Bone marrow (tissue), 2 donors: ENCODE measurements at regions not wholly inside any gene's neighbourhood (a gene's known extent, or its start where the extent isn't known, plus 50 kb on each side); places are given as distances from the start of the nearest gene placed in this dataset.
"Not testable (repeated sequence)": the region's sequence is repeated elsewhere in the genome, so short reads cannot be mapped to it uniquely, and the experiment has no call there.

Source experiments
- DNase-seq, 2 donors: peaks; one replicate each; lab custom pipeline; 2025; lab: John Stamatoyannopoulos, UW

DNA sequence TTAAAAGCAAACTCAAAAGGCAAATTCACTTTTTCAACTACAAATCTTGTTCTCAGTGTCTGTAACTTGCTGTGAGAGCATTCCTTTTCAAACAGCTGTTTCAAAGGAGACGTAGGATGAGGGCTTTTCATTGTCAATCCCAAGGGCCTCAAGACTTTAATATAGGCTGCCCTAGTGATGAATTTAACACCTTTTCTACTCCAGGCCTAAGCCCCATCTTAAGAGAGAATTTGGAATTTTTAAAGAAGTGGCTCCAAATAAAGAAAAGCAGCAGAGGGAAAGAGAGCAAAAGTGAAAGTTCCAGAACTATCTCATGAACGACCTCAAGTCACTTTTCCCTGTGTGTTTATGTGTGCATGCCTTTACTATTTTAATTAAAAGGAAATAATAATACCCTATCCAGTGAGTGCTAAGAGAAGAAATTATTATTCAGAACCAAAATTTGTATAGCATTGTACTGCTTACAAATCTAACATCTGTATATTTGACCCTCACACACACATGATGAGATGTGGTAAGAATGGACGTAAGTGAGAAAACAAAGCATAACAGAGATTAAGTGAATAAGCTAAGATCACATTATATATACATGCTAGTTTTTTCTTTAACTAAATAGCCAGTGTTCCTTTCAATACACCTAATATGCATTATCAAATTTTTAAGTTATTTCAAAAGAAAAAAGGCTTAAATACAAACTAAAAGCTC, 196.4 kb downstream of the VGLL3 start:
- no peak for DNase-seq

DNA sequence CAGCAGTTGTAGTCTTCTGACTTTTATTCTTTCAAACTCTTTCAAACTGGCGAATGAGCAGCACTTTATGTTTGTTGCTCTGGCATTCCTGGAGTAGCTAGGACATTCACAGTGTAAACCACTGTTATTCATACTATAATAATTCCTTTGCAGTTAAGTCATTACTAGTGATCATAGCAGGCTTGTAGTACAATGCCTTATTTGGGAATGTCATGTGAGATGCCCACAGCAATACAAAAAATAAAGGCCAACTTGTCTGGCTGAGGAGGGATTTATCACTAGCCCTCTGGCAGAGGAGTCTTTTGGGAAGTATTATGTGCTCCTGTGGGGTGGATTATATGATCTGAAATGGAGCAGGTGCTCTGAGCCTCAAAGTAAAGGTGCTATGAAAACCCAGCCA, 197.2 kb downstream of the VGLL3 start:
- no peak for DNase-seq

DNA sequence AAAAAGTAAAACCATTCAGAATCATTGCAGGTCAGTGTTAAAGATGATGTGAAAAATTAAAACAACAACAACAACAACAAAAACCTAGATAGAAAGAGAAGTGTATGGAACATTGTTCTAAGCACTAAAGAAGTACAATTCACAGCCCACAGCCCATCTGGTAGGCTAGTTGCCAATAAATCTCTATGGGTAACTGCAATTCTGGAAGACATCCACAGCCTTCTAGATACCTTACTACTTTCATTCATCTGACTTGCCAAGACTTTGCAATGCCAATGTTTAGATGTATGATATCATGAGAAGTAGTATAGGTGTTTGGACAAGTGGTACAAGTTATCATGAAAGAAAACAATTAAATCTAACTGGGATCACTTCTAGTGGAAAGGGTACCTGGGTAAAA, 198.6 kb downstream of the VGLL3 start:
- no peak for DNase-seq

DNA sequence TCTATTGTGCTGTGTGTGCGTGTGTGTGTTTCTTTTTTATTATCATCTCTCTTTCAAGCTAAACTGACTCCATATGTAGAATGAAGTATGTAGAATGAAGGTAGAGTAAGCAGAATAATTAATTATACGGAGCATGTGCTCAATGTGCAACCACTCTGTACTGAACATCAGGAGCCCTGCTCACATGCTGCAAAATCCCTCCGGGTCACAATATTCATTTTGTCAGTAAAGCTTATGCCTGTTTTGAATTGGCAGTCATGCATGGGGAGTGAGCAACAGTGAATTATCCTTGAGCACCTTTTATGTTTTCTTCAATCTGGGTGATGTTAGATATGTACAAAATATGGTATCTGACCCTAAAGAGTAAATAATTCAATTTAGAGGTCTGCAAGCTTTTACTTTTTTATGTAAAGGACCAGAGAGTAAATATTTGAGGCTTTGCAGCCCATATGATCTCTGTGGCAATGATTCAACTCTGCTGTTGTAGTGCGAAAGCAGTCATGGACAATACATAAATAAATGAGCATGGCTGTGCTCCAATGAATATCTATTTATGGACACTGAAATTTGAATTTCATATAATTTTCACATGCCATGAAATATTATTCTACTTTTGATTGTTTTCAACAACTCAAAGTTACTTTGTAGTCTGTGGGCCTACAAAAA, 199.9 kb downstream of the VGLL3 start:
- DNase-seq: no peak

DNA sequence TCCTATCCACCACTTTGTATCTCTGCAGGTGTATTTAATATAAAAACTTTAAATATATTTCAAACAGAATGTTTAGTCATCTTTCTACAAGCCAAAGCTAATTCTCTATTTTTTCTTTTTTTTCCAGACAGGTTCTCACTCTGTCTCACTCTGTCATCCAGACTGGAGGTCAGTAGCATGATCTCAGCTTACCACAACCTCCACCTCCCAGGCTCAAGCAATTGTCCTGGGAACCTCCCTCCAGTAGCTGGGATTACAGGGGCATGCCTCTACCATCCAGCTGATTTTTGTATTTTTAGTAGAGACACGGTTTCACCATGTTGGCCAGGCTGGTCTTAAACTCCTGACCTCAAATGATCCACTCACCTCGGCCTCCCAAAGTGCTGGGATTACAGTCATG, 202.6 kb downstream of the VGLL3 start:
- DNase-seq: no peak

DNA sequence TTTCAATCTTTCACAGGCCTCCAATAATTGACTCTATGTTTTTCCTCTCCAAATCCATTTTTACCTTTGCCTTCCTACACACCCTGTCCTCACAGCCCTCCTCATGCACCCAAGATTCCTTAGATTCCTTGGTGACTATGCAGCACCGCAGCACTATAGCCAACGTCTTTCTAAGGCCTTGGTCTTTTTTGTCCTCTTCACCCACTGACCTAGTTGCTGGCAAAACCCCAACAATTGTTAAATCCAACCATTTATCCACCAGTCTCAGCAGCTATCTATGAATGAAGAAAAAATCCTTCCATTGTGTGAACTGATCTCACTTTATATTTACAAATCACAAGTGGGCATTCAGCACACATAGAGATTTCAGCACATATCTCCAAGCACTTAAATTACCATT, 203.9 kb downstream of the VGLL3 start:
- DNase-seq: no peak

DNA sequence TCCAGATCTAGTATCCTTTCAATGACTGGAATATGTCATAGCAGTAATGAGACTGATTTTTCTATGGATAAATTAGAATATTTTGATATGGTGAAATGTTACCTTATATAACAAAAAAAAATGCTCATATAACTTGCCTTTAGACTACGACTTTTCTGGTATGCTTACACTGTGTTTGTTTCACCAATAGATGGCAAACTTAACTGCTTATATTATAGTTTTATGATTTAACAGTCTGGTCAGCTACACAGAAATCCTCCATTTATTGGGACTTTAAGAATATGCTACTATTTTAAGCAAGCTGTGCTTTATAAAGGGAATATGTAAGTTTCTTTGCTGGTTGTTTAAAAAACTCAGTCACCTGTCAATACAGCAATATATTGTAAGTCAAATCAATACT, 205.6 kb downstream of the VGLL3 start:
- no peak for DNase-seq

DNA sequence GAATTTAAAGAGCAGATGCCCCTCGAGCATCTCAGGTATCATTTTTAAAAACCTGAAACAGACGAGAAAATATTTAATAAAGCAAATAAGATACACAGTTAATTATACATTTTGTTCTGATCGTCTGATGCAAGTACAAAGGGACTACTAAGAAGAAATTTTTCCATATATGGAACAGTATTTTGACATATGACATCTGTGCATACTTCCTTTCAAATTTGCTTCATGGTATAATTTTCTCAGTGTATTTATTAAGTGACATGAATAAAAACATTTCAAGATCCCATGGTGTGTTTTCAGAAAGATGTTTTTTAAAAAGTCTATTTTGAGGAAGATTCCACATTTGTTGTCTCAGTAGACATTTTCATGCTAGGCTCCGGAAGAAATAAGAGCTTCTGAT, 208.1 kb downstream of the VGLL3 start:
- no peak for DNase-seq

DNA sequence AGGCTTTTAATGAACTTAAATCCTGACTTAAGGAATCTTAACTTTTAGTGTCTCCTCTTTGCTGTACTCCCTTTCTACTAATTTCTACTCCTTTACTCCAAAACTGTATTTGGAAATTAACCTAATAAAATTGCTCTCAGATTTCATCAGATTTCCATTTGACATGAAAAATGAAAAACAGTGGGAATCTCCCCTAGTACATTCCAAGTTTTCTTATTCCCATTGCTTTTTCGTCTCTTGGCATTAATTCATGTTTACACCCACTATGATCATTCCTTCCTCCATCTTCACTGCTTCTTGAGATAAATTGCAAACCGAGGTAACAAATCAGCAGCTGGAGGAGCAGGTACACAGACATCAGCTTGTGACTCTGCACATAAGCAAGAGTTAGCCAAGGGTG, 208.7 kb downstream of the VGLL3 start:
- DNase-seq: no peak

DNA sequence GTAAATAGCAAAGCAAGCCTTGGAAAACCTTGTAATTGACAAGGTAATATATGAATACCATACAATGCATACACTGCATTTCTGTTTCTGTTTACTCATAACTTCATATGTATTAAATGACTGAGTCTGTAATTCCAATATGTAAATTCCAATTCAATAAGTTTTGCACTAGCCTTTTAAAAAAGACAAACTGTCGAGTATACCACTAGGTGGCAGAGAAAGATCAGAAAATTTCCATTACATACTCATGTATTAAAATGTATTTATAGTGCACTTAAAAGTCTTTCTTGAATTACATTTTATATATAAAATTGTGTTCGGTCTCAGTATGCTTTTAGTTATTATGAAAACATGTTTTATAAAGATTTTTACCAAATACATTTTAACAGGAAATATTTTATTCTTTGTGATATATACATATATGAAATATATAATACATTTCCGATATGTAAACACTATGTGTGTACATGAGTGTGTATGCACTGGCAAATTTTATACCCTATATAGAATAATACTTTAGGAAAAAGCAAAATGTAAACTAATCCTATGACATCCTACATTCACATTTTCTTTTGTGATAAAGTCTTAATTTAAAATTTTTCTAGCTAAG, 216.8 kb downstream of the VGLL3 start:
- no peak for DNase-seq

DNA sequence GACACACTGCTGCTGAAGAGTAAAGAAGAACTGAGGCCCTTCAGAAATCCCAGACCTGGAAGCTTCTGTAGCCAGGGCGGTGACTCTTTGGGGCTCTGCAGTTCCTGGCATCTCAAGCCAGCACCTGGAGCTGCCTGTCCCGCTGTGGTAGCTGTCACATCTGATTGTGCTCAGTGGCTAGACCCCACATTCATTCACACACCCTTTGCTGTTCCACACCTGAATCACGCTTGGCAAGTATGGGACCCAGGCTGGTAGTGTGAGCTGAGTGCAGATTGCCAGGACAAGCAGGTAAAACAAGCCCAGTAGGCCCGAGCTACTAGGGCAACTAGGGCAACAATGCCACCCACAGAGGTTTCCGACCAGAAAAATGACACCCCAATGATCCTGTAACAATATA, 218.2 kb downstream of the VGLL3 start:
- DNase-seq: no peak

DNA sequence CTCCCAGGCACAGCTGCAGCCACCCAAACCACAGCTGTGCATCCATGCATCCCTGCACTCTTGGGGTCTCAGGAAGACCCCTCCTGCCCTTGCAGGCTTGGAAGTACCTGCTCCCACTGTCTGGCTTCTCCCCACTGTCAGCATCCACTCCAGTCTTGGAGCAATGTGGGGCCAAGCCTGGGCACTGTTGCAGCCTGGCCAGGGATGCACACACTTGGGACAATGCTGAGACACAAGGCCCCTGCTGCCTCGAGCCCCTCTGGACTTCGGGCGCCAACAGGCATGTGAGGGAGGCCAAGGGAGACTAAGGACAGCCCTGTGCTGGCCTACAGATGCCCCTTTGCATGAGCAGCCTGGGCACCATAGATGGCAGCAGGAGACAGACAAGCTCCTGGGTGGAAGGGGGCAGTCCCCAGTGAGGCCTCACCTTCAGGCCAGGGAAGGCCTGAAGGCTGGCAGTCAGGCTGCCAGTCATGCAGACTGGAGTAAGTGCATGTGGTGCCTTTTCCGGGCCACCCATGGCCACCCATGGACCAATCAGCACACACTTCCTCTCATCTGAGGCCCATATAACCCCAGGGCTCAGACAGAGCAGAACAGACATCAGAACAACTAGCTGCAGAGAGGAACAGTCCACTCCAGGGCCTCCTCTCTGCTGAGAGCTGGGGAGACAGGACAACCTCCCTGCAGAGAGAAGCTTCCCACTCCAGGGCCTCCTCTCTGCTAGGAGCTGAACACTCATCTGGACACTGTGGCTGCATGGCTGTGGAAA, 219.0 kb downstream of the VGLL3 start:
- DNase-seq: no peak

DNA sequence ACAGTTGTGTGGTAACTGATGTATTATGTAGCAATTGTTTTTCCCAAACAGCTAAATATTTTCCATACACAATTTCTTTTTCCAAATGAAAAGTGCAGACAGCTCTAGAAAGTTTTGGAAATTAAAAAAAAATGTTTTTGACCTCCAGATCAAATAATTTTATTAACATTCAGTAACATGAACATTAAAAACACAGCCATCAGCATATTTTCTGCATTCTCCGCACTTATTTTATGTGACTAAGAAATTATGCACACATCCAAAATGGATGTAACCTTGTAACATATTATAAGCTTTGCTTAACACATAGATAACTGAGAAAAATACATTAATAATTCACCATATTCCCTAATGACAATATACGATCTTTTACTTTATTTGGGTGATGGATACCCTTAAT, 224.6 kb downstream of the VGLL3 start:
- DNase-seq: no peak

DNA sequence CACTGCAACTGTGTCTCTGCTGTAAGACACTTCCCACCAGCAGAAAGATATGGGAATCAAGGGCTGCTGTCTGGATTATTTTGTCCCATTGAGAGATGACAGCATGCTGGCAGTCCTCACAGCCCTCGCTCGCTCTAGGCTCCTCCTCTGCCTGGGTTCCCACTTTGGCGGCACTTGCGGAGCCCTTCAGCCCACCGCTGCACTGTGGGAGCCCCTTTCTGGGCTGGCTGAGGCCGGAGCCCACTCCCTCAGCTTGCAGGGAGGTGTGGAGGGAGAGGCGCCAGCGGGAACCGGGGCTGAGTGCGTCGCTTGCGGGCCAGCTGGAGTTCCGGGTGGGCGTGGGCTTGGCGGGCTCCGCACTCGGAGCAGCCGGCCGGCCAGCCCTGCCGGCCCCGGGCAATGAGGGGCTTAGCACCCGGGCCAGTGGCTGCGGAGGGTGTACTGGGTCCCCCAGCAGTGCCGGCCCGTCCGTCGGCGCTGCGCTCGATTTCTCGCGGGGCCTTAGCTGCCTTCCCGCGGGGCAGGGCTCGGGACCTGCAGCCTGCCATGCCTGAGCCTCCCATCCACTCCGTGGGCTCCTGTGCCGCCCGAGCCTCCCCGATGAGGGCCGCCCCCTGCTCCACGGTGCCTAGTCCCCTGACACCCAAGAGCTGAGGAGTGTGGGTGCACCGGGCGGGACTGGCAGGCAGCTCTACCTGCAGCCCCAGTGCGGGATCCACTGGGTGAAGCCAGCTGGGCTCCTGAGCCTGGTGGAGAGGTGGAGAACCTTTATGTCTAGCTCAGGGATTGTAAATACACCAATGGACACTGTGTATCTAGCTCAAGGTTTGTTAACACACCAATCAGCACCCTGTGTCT, 233.4 kb downstream of the VGLL3 start:
- not testable (repeated sequence) for DNase-seq

DNA sequence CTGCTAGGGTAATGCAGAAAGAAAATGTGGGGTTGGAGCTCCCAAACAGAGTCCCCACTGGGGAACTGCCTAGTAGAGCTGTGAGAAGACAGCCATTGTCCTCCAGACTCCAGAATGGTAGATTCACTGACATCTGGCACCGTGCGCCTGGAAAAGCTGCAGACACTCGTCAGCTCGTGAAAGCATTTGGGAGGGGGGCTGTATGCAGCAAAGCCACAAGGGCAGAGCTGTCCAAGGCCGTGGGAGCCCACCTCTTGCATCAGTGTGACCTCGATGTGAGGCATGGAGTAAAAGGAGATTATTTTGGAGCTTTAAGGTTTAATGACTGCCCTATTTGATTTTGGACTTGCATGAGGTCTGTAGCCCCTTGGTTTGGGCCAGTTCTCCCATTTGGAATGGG, 242.9 kb downstream of the VGLL3 start:
- no peak for DNase-seq

DNA sequence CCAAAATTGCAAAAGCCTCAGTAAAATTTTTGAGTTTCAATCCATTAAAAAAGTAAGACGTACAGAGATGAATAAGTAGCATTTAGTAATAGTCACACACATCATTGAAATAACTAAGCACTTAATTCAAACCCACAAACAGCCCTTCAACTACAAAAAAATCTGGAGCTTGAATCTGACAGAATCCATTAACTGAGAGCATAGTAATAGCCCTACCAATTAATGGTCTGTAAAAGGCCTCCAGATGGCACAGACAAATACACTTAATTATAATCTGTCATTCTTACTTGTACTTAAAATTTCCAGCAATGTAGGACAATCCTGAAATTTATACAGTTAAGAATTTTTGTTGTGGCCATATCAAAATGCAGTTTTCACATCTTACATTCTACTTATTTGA, 246.9 kb downstream of the VGLL3 start:
- DNase-seq: no peak

DNA sequence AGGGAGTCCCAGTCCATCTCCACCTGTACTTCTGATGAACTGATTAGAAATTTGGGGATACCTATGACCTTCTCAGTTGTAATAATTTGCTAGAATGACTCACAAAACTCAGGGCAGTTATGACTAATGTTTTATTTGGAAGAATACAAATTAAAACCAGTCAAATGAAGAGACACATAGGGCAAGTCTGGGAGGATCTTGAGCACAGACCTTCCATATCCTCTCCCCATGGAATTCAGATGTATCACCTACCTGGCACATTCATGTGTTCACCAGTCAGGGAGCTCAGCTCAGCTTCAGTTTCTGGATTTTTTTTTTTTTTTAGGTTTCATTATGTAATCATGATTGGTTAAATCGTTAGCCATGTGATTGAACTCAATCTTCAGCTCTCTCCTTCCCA, 247.7 kb downstream of the VGLL3 start:
- no peak for DNase-seq

DNA sequence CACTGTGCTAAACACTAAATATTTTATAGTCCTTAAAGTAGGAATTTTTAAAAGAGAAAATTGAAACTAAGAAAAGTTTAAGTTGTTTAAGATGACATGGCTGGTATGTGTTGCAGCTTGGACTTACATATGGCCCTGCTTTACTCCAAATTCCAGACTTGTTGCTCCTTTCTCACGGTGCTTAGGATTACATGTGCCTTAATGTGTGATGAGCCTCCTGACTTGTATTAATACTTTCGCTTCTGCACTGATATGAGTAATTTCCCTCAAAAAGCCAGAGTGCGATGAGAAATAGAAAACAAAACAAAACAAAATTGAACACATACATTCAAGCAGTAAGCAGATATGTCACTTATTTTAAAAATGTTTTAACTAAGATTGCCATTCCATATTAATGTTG, 250.2 kb downstream of the VGLL3 start:
- no peak for DNase-seq

DNA sequence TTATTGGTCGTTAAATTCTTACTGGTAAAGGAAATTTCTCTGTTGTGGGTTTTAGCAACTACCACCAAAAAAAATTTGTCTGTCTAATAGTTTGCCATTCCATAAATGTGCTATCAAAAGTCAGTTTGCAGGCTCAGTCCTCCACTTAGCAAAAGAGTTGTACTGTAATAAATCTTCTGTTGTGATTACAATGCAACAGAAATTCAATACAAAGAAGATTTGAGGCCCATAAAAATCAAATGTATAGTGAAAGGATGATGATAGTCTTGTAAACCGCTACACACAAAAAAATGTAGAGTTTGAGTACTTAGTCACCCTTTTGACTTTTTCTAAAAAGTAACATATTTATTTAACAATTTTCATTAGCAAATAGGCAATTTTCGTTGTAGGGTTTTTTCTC, 251.7 kb downstream of the VGLL3 start:
- no peak for DNase-seq

DNA sequence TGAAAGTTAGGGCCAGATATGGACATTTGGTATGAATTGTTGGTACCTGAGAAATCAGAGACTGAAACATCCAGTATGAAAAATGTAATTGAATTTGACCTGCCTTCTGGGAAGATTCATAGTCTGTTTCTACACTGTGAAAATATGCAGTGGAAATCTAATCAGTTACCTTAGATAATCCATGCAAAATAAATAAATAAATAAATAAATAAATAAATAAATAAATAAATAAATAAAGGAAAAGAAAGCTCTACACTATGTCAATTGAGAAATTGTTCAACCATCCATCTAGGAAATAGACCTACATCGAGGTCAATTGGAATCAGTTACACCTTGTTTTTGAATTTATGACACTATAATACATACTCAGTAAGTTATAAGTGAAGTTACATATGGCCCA, 252.3 kb downstream of the VGLL3 start:
- no peak for DNase-seq

DNA sequence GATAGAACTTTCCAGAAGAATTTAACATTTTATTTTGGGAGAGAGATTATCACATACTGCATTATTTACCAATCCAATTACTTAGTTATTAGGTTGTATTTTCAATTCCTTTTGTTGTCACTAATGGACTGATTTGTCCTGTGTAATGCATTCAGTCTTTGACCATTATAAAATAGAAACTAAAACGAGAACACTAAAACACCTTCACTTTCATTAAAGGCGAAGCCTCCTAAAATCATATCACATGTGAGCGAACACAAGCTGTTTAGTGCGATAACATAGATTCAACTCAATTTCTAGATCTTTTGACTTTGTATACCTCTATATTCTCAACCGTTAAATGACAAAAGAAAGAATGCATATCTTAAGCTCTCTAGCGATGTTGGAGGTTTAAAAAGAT, 253.4 kb downstream of the VGLL3 start:
- no peak for DNase-seq

DNA sequence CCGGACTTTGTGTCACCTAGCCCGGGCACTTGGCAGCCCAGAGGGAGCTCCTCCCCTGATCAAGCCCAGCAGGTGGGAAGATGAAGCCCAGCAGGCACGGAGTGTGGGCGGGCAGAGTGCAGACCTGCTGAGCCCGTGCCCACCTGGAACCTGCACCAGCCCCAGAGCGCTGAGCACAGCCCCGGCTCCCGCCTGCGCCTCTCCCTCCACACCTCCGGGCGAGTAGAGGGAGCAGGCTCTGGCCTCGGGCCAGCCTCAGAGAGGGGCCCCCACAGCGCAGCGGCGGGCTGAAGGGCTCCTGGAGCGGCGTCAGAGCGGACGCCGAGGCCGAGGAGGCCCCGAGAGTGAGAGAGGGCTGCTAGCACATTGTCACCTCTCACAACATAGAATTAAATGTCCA, 257.7 kb downstream of the VGLL3 start:
- no peak for DNase-seq
